Testis (tissue), 2 donors: ENCODE measurements at regions not wholly inside any gene's neighbourhood (a gene's known extent, or its start where the extent isn't known, plus 50 kb on each side); places are given as distances from the start of the nearest gene placed in this dataset.

ENCODE experiments used
- CTCF ChIP-seq, 3 experiments: fragments of 450-650 bp in 2 of 3; fragments of 200-600 bp in 1 of 3; sonication (generic) in 1 of 3; IDR thresholded peaks; one replicate each; pipeline ENCODE4 v1.5.1; 2016 to 2019; ENCODE audit warnings: antibody characterized with exemption in 3 of 3, mild to moderate bottlenecking in 2 of 3, moderate library complexity in 1 of 3
- POLR2A ChIP-seq: fragments of 450-650 bp; IDR thresholded peaks from one replicate; pipeline ENCODE4 v1.6.1; 2017; ENCODE audit warnings: antibody characterized with exemption, mild to moderate bottlenecking, moderate library complexity

- no peak for TF ChIP-seq CTCF (IDR thresholded peaks at IDR 0.05)
- no peak for TF ChIP-seq POLR2A
Observed at GRCh38 chr17:63165400-63165799, 199.4 kb downstream of the TANC2 start.
